ENCODE measurements at regions not wholly inside any gene's neighbourhood (a gene's known extent, or its start where the extent isn't known, plus 50 kb on each side); places are given as distances from the start of the nearest gene placed in this dataset.

- TF ChIP-seq CTCF (IDR thresholded peaks at IDR 0.05) (no peak), POLR2A (IDR thresholded peaks at IDR 0.05) (no peak), EP300 (IDR thresholded peaks at IDR 0.05) (no peak)
- Histone ChIP-seq H3K9me3 (no peaks in the 10 kb centered on the region), H3K4me1 (no peaks in the 10 kb centered on the region), H3K27ac (no peak overlapping the region), H3K4me3 (no peak overlapping the region), H3K36me3 (no peaks in the 10 kb centered on the region), H3K27me3 (peaks cover 0 to 15% of the 10 kb centered on the region in 2 donors)
- DNase-seq (ENCODE audit: low spot score in 2 of 2): no peak
- 70 to 82% methylated on average over 2 of the region's 2 CpGs for WGBS, 2 donors
Measured at GRCh38 chrX:113651306-113651705, 810.7 kb upstream of the AMOT start.

- Histone ChIP-seq H3K4me1 (no peaks in the 10 kb centered on the region), H3K9me3 (no peaks in the 10 kb centered on the region), H3K36me3 (no peaks in the 10 kb centered on the region), H3K27ac (no peak overlapping the region), H3K27me3 (no peaks in the 10 kb centered on the region), H3K4me3 (no peak overlapping the region)
- TF ChIP-seq CTCF (IDR thresholded peaks at IDR 0.05) (no peak), POLR2A (IDR thresholded peaks at IDR 0.05) (no peak), EP300 (IDR thresholded peaks at IDR 0.05) (no peak)
- 53 to 68% methylated on average over 3 of the region's 3 CpGs for WGBS, 2 donors
- no peak for DNase-seq (ENCODE audit: low spot score in 2 of 2)
Measured at GRCh38 chrX:113644426-113644825, 803.8 kb upstream of the AMOT start.

GRCh38 chrX:113634565-113634964 is 793.9 kb upstream of the AMOT start:
- peaks cover 2 to 16% of the 10 kb centered on the region in 2 donors for H3K27me3 ChIP-seq
- no peak overlapping the region for H3K4me3 ChIP-seq
- no peak for DNase-seq (ENCODE audit: low spot score in 2 of 2)
- H3K36me3 ChIP-seq: no peaks in the 10 kb centered on the region
- H3K9me3 ChIP-seq: no peaks in the 10 kb centered on the region
- TF ChIP-seq EP300 (IDR thresholded peaks at IDR 0.05) (no peak), CTCF (IDR thresholded peaks at IDR 0.05) (no peak), POLR2A (IDR thresholded peaks at IDR 0.05) (no peak)
- 66 to 88% methylated on average over 2 of the region's 2 CpGs for WGBS, 2 donors
- no peak overlapping the region for H3K27ac ChIP-seq
- no peaks in the 10 kb centered on the region for H3K4me1 ChIP-seq

GRCh38 chrX:113629326-113629725 is 788.7 kb upstream of the AMOT start:
- Histone ChIP-seq H3K36me3 (no peaks in the 10 kb centered on the region), H3K27me3 (peaks cover 0 to 18% of the 10 kb centered on the region in 2 donors), H3K4me3 (no peak overlapping the region), H3K4me1 (no peaks in the 10 kb centered on the region), H3K9me3 (no peaks in the 10 kb centered on the region), H3K27ac (no peak overlapping the region)
- WGBS, 2 donors: 48 to 51% methylated on average over 3 of the region's 3 CpGs
- TF ChIP-seq POLR2A (IDR thresholded peaks at IDR 0.05): no peak
- no peak for TF ChIP-seq EP300 (IDR thresholded peaks at IDR 0.05)
- TF ChIP-seq CTCF (IDR thresholded peaks at IDR 0.05): no peak
- no peak for DNase-seq (ENCODE audit: low spot score in 2 of 2)

- Histone ChIP-seq H3K27me3 (peaks cover 0 to 12% of the 10 kb centered on the region in 2 donors), H3K9me3 (no peaks in the 10 kb centered on the region), H3K4me1 (no peaks in the 10 kb centered on the region), H3K4me3 (no peak overlapping the region), H3K27ac (no peak overlapping the region), H3K36me3 (no peaks in the 10 kb centered on the region)
- no peak for DNase-seq (ENCODE audit: low spot score in 2 of 2)
- no peak for TF ChIP-seq EP300 (IDR thresholded peaks at IDR 0.05)
- no peak for TF ChIP-seq POLR2A (IDR thresholded peaks at IDR 0.05)
- no peak for TF ChIP-seq CTCF (IDR thresholded peaks at IDR 0.05)
- WGBS, 2 donors: 82 to 87% methylated on average over 5 to 6 of the region's 6 CpGs
Measured at GRCh38 chrX:113594123-113594841, 753.7 kb upstream of the AMOT start.

All from tibial nerve (tissue), 4 donors.